ENCODE measurements at regions not wholly inside any gene's neighbourhood (a gene's known extent, or its start where the extent isn't known, plus 50 kb on each side); places are given as distances from the start of the nearest gene placed in this dataset.

DNA sequence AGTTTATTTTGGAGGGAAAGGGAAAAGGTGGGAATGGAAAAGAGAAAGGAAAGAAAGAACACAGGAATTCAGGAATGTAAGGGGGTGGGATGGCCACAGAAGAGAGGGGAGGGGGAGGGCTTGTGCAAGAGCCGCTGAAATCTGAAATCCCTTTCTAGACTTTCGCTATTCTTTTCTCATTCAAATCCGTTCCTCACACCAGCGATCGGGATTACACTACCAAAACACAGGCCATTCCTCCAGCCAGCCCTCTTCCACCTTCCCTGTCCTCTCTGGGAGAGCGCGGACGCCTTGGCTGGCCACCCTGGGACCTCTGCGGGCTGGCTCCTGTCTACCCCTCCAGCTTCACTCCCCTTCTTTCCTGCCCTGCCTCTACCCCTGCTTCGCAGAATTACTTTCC is 102.3 kb downstream of the CDCA7 start:
- Histone ChIP-seq H3K4me1 (no peaks in the 10 kb centered on the region), H3K9me3 (no peaks in the 10 kb centered on the region), H3K36me3 (no peaks in the 10 kb centered on the region), H3K27me3 (peaks cover 0 to 7% (median 0%) of the 10 kb centered on the region in 4 donors), H3K27ac (no peak overlapping the region), H3K4me3 (no peak overlapping the region)
- intact Hi-C loops (cut with DNase I) = no loop called here
- WGBS, 2 donors = 93% methylated on average over 10 of the region's 10 CpGs
- DNase-seq = no peak
- TF ChIP-seq, protein P1, sequence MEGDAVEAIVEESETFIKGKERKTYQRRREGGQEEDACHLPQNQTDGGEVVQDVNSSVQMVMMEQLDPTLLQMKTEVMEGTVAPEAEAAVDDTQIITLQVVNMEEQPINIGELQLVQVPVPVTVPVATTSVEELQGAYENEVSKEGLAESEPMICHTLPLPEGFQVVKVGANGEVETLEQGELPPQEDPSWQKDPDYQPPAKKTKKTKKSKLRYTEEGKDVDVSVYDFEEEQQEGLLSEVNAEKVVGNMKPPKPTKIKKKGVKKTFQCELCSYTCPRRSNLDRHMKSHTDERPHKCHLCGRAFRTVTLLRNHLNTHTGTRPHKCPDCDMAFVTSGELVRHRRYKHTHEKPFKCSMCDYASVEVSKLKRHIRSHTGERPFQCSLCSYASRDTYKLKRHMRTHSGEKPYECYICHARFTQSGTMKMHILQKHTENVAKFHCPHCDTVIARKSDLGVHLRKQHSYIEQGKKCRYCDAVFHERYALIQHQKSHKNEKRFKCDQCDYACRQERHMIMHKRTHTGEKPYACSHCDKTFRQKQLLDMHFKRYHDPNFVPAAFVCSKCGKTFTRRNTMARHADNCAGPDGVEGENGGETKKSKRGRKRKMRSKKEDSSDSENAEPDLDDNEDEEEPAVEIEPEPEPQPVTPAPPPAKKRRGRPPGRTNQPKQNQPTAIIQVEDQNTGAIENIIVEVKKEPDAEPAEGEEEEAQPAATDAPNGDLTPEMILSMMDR (IDR thresholded peaks at IDR 0.05) = no peak
- TF ChIP-seq POLR2A (IDR thresholded peaks at IDR 0.05) = no peak

DNA sequence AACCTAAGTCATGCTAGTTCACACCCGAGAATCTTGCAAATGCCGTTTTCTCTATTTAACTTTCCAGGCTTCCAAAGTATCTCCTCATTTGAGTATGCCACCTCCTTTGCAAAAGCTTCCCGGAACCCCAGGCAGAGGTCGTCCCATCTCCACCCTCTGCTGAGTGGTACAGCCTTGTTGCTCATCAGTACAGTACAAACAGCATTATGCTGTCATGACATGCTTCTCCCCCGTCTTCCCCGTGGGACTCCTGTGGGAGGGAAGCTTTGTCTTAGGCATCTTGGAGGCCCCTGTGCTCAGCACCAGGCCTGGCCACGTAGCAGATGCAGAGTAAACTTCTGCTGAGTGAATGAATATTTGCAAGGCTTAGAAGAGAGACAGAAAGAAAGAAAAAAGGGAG is 102.7 kb downstream of the CDCA7 start:
- H3K27me3 ChIP-seq = peaks cover 0 to 7% (median 0%) of the 10 kb centered on the region in 4 donors
- intact Hi-C loops (cut with DNase I) = no loop called here

DNA sequence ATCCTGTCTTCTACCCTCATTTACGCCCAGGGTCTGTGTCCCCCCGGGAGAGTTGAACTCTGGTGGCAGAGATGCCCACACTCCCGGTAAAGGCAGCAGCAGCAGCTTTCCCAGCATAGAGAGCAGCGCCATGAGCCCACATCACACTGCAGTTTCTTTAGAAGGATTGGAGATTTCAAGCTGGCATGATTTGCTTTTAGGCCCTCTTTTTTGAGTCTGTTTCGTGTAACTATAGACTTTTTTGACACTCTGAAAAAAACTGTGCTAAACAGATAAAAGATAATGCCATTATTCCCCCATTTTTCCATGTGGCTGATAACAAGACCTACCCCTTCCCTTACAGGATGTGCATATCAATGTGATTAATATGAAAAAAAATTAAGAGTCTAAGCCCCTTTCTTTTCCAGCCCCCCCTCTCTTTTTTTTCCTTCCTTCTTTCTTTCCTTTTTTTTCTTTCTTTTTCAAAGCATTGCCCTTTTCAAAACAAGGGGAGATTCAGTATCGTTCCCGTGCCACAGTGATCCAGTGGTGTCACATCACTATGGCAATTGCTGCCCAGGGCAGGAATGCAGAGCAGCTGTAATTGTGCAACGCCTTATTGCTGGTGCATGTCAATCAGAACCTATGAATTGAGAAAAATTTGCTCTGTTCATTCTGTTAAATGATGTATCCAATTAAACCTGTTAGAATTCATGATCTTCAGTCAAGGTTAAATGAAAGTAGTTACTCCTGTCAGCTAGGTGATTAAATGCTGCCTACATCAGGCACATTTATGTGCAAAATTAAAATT is 104.5 kb downstream of the CDCA7 start:
- Histone ChIP-seq H3K9me3 (no peaks in the 10 kb centered on the region), H3K36me3 (no peaks in the 10 kb centered on the region), H3K27ac (no peak overlapping the region), H3K27me3 (peaks cover 0 to 11% (median 0%) of the 10 kb centered on the region in 4 donors), H3K4me1 (no peaks in the 10 kb centered on the region), H3K4me3 (no peak overlapping the region)
- intact Hi-C loops (cut with DNase I) = no loop called here
- 72% methylated on average over 8 of the region's 8 CpGs for WGBS, 2 donors
- TF ChIP-seq, protein P1 (IDR thresholded peaks at IDR 0.05) = no peak
- TF ChIP-seq POLR2A (IDR thresholded peaks at IDR 0.05) = no peak
- no peak for DNase-seq

More for the DNA sequence above, 102.7 kb downstream of the CDCA7 start:
- WGBS, 2 donors = 72 to 86% methylated on average over 5 to 7 of the region's 7 CpGs
- no peak overlapping the region for H3K4me3 ChIP-seq
- H3K9me3 ChIP-seq = no peaks in the 10 kb centered on the region
- no peak for TF ChIP-seq POLR2A (IDR thresholded peaks at IDR 0.05)
- TF ChIP-seq, protein P1 (IDR thresholded peaks at IDR 0.05) = no peak
- no peak for DNase-seq
- H3K27ac ChIP-seq = no peak overlapping the region
- H3K36me3 ChIP-seq = no peaks in the 10 kb centered on the region
- H3K4me1 ChIP-seq = no peaks in the 10 kb centered on the region

DNA sequence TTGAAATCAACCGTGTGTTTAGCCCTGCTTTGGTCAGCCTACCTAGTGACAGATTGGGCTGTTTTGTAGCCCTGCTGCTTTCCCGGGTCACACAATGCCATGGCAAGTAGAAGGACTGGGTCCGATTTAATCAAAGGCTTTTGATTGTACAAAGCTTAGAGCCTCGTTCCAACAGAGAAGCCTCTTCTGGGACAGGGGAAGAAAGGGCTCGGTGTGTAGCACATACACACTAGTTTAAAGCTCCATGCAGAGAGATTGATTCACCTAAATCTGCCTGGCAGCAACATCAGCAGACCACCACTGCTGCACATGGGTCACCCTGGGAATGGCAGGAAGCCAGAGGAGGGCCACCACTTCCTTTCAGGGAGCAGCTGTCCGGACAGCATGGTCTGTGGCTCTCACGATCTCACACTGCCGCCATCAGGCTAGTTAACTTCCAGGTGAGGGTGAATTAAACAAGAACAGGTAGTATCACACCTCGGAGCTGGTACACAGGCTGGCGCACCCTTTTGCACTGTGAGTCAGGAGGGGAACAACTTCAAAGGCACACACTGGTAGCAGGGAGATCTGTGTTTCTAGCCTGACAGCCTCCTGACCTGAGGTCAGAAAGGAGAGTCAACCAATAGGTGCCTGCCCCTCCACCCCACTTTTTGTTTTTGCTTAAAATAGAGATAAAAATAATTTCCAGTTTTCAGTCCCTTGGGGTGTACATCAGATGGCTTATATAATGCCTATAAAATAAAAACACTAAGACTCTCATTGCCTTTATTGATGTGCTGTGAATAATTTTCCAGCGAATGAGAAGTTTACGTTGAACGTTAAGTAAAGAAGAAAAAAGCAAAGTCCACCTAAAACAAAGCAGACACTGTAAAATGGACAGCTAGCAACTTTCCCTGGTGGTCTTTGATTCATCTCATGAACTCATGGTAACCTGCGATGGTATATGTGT is 108.5 kb downstream of the CDCA7 start:
- H3K4me1 ChIP-seq = no peaks in the 10 kb centered on the region
- DNase-seq = no peak
- H3K9me3 ChIP-seq = no peaks in the 10 kb centered on the region
- peaks cover 0 to 3% (median 0%) of the 10 kb centered on the region in 4 donors for H3K27me3 ChIP-seq
- no peak overlapping the region for H3K4me3 ChIP-seq
- intact Hi-C loops (cut with DNase I) = no loop called here
- H3K36me3 ChIP-seq = no peaks in the 10 kb centered on the region
- H3K27ac ChIP-seq = no peak overlapping the region
- WGBS, 2 donors = 72 to 80% methylated on average over 7 to 9 of the region's 14 CpGs
- TF ChIP-seq, protein P1 (IDR thresholded peaks at IDR 0.05) = no peak
- no peak for TF ChIP-seq POLR2A (IDR thresholded peaks at IDR 0.05)

DNA sequence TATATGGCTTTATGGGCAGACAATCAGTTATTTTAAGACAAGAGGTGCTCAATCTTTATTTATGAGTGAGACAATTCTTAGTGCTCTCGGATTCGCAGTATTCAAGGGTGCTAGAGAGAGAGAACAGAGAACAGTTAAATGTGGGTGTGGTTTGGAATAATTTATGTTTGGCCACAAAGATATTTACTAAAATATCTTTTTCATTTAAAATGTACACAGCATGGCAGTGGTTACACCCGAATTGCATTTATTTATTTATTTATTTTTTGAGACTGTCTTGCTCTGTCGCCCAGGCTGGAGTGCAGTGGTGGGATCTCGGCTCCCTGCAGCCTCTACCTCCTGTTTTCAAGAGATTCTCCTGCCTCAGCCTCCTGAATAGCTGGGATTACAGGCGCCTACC is 109.2 kb downstream of the CDCA7 start:
- no peaks in the 10 kb centered on the region for H3K36me3 ChIP-seq
- H3K4me1 ChIP-seq = no peaks in the 10 kb centered on the region
- DNase-seq = no peak
- intact Hi-C loops (cut with DNase I) = no loop called here
- H3K9me3 ChIP-seq = no peaks in the 10 kb centered on the region
- no peak overlapping the region for H3K27ac ChIP-seq
- WGBS, 2 donors = 88 to 93% methylated on average over 5 to 6 of the region's 6 CpGs
- no peak for TF ChIP-seq POLR2A (IDR thresholded peaks at IDR 0.05)
- TF ChIP-seq, protein P1 (IDR thresholded peaks at IDR 0.05) = no peak
- H3K27me3 ChIP-seq = peaks cover 0 to 3% (median 0%) of the 10 kb centered on the region in 4 donors
- H3K4me3 ChIP-seq = no peak overlapping the region
